GM18868 (cell line): ENCODE measurements at regions not wholly inside any gene's neighbourhood (a gene's known extent, or its start where the extent isn't known, plus 50 kb on each side); places are given as distances from the start of the nearest gene placed in this dataset.

Source experiments
- ATAC-seq: cut with Tn5 transposase; IDR thresholded peaks from one replicate; pipeline ENCODE4 v1.9.1; 2021; ENCODE audit warnings: mild to moderate bottlenecking, moderate library complexity; ENCODE audit not compliant: unreplicated experiment

GRCh38 chr5:30856242-30856641 lies 337.2 kb upstream of the CDH6 start:
- ATAC-seq, result no peak

GRCh38 chr5:30853158-30853557 lies 340.3 kb upstream of the CDH6 start:
- no peak for ATAC-seq

- no peak for ATAC-seq
Observed at GRCh38 chr5:30850866-30851265, 342.6 kb upstream of the CDH6 start.

DNA sequence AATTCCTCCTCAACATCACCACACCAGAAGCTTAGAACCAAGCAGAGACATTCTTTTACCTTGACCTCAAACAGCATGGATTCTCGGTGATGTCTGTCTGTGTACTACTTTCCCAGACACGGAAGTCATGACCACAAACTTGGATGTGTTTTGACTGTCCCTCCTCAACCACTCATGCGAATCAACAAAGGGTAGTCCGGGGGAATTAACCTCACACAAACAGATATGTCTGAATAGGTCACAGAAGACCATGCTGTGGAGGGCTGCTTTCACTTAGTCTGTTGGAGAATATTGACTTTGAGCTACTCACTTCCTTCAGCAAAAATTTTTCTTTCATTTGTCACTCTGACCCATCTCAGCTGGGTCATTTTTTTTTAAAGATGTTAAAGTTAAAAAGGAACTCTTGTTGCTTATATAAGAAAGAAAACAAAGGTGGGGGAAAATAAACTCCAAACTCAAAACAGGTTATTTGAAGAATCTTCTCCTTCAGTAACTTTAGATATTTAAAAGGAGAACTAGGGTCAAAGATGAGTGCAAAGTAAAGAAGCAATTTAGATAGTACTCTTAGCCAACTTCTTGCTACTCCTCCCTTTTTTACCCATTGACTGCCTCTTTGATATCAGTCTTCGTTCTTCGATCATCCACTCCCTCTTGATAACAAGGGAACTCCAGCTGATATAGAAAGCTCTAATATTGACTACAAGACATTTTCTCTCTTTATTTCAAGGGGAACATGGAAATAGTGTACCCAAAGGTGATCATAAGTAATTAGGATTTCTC lies 343.4 kb upstream of the CDH6 start:
- ATAC-seq, result no peak

GRCh38 chr5:30846171-30846570 lies 347.3 kb upstream of the CDH6 start:
- no peak for ATAC-seq

DNA sequence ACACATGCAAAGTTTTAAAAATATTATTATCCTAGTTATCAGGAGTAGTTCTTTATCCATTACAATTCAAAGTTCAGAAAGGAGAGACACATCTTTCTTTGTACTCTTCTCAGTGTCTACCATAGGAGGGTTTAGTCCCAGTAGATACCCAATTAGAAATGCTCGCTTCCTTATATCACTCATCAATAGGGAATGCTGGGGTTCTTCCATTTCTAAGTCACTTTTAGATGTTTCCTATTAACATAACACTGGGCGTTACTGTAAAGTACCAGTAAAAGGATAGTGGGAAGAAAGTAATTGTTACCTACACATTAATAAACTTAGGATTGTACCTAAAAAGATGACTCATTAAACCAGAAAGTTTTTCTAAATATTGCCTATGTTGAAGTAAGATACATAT lies 348.3 kb upstream of the CDH6 start:
- ATAC-seq, result no peak

DNA sequence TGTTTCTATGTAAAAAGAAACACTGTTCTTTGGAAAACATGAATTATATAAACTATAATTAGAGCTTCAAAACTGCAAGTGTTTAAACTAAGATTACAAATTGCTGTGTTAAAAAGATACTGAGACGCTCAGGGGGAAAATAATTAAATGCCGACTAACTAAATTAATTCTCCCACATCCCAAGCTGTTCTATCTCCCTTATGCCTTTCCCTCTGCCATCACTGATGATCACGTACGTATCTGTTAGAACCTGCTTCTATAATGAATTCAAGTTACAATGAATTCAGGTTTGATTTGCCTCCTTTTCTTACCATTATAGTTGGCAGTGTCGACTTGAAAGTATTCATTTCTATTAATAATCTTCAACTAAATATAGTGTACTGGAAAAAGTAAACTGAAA lies 349.9 kb upstream of the CDH6 start:
- no peak for ATAC-seq

DNA sequence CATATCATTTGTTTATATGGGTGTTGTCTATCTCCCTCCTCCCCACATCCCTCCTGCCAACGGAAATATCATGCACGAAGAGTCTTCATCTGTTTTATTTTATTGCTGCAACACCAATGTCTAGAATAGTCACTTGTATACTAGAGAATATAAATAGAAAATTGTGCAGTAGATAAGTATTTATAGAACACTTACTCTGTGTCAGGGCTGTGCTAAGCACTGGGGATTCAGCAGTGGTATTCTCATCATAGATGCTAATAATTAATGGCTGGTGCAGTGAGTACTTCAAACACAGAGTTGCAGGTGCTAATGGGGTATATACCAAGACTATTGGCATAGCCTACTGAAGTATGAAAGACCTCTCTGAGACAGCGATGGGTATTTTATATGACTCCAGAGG lies 353.5 kb upstream of the CDH6 start:
- no peak for ATAC-seq

GRCh38 chr5:30838936-30839496 lies 354.5 kb upstream of the CDH6 start:
- ATAC-seq, result no peak

- no peak for ATAC-seq
Observed at GRCh38 chr5:30832519-30832918, 361.0 kb upstream of the CDH6 start.

GRCh38 chr5:30831605-30832004 lies 361.9 kb upstream of the CDH6 start:
- no peak for ATAC-seq

DNA sequence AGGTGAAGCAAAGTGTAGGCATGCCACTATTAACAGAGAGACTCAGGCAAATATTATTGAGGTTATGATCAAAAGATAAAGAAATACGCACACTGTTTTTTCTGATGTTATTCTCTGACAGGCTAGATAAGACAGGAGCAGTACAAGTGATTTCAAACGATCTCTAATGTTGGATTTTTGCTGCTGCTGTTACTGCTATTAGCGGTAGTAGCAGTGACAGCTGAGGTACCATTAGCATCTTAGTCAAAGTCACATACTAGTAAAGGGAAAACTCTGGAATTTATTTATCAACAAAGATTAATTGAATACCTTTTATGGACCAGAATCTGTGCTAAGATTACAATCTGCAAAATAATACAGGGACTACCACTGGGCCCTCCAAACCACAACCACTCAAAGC lies 362.4 kb upstream of the CDH6 start:
- no peak for ATAC-seq

DNA sequence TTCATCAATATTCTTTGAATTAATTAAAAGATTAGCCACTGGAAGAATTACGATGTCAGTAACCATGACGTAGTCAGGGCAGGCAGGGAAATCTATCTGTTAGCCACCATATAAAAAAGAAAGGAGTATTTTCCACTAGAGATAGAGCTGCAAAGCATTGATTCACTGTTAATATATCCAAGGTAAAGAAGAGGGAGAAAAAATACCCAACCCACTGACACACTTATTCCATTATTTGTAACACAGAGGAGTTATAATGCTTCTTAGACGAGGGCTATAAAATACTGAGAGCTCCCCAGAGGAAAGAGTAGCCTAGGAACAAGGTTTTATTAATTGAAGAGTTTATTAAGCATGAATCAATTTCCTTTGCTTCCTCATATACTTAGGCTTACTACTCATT lies 382.2 kb upstream of the CDH6 start:
- ATAC-seq, result no peak

DNA sequence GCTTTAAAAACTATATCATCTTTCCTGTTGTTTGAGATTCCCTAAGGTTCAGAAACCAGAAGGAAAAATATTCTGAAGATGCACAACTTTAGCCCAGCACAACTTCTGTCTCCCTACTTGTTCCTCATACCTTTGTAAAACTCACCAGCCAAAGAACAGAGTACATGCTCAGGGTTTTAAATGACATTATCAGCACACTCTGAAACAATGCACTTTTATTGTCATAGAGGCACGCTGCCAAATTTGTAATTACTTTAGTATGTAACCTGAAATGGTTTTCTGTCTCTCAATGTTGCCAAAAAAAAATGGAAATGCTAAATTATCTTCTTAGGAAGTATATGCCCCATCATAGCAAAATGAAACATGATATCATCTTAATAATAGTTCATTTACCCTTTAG lies 383.6 kb upstream of the CDH6 start:
- ATAC-seq, result no peak

GRCh38 chr5:30808996-30809395 lies 384.5 kb upstream of the CDH6 start:
- ATAC-seq, result no peak

DNA sequence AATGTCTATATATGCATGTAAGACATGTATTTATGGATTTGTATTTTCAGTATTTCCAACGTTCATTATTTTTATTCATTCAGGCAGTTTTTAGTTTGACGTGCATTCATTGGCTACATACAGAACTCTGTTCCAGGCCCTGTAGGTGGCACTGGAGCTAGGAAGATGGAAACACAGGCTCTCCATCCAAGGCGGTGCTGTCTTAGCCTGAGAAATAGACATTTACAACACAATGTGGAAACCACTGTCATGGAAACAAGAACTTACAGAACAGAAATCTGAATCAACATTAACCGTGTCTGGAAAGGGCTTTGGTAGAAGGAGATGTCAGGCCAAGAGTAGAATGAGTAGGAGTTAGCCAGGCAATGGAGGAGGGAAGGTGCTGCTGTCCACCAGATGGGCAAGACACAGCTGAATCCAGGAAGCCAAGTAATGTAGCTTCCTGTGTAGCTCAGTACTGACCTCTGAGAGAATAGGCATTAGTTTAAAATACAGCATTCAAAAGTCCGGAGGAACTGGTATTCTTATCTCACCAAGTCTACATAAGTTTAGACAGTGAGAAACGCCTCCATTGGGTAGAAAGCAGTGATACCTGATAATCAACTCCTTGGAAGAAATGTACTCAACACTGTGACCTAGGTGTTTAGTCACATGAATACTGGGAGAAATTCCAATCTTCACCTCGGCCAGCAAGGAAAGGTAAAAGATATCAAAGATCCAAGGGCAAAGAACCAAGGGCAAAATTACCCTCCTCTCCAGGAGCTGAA lies 388.6 kb upstream of the CDH6 start:
- no peak for ATAC-seq

DNA sequence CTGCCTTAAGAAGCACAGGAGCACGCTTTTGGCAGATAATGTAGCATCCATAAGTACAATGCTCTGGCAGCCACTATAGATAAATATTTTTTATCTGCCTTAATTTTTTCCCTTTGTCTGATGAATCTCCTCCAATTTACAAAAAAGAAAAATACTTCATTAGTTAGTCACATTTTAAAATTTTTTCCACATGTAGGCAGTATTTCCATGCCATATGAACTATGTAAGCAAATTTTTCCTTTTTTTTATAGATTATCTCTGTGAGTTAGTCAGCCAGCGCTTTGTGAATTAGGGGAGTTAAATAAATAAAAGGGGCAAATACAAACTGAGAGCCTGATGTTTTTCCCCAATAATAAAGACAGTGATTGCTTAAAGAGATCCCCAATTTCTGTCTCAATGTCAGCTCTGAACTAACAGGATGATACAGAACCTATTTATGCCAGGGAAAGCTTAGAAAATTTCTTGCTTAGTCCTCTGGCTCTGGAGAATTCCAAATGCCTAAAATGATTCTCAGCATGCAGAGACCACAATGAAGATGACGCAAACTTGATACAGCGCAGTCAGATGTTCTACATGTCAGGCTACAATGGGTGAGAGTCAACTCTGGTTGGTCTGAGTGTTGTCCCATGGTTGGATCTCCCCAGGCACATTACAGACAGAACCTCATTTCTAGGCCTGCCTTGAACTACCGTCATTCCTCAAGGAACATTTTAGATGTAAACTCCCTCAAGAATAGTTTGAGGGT lies 390.4 kb upstream of the CDH6 start:
- no peak for ATAC-seq

GRCh38 chr5:30781643-30782042 lies 411.8 kb upstream of the CDH6 start:
- ATAC-seq, result no peak

- no peak for ATAC-seq
Observed at GRCh38 chr5:30768056-30768690, 425.3 kb upstream of the CDH6 start.

GRCh38 chr5:30765706-30766105 lies 427.8 kb upstream of the CDH6 start:
- no peak for ATAC-seq

GRCh38 chr5:30765227-30765626 lies 428.3 kb upstream of the CDH6 start:
- no peak for ATAC-seq
